ENCODE measurements at regions not wholly inside any gene's neighbourhood (a gene's known extent, or its start where the extent isn't known, plus 50 kb on each side); places are given as distances from the start of the nearest gene placed in this dataset.

DNA sequence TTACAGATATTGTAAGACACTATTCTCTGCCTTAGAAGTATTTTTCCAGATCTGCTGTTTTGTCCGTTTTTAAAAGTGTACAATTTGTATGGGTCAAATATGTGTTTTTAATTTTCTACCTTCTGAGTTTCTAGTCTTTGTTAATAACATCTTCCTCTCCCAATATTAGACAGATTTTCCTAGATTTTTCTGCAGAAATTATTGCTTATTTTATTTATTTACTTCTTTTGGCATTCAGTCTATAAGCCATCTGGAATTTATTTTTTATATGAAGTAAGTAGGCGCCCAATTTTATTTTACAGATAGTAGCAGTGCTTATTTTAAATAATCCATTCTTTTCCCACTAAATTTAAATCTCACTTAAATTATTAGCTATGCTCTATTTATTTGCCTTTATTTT, 103.1 kb upstream of the PLEKHG1 start (continued):
- TF ChIP-seq ELF1 (IDR thresholded peaks at IDR 0.05; ENCODE audit: borderline replicate concordance, low read depth), result no peak
- TF ChIP-seq, protein P1, sequence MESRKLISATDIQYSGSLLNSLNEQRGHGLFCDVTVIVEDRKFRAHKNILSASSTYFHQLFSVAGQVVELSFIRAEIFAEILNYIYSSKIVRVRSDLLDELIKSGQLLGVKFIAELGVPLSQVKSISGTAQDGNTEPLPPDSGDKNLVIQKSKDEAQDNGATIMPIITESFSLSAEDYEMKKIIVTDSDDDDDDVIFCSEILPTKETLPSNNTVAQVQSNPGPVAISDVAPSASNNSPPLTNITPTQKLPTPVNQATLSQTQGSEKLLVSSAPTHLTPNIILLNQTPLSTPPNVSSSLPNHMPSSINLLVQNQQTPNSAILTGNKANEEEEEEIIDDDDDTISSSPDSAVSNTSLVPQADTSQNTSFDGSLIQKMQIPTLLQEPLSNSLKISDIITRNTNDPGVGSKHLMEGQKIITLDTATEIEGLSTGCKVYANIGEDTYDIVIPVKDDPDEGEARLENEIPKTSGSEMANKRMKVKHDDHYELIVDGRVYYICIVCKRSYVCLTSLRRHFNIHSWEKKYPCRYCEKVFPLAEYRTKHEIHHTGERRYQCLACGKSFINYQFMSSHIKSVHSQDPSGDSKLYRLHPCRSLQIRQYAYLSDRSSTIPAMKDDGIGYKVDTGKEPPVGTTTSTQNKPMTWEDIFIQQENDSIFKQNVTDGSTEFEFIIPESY (IDR thresholded peaks at IDR 0.05; ENCODE audit: extremely low read depth, insufficient replicate concordance, low read length), result no peak
- no peak for TF ChIP-seq EGR1 (IDR thresholded peaks at IDR 0.05; ENCODE audit: low read depth)

GRCh38 chr6:150499882-150500312, 99.8 kb upstream of the PLEKHG1 start:
- Histone ChIP-seq H4K20me1 (ENCODE audit: insufficient read depth) (no peaks in the 10 kb centered on the region), H3K27ac (ENCODE audit: low read depth, low read length) (no peak overlapping the region), H3K36me3 (ENCODE audit: control insufficient read depth in 1 of 2, insufficient read depth in 2 of 2, low read length in 2 of 2) (no peaks in the 10 kb centered on the region), H3K27me3 (ENCODE audit: insufficient read depth, low read length) (no peaks in the 10 kb centered on the region), H2AFZ (ENCODE audit: low read depth, low read length, poor library complexity, severe bottlenecking) (no peak overlapping the region), H3K9me2 (ENCODE audit: insufficient read depth) (no peaks in the 10 kb centered on the region), H3K4me3 (replicated peaks in 1 of 2; ENCODE audit: low read depth in 1 of 2, low read length in 2 of 2) (no peak overlapping the region), H3K9ac (ENCODE audit: low read length) (no peak overlapping the region), H3K9me3 (ENCODE audit: control insufficient read depth in 1 of 2, insufficient read depth in 1 of 2, low read depth in 1 of 2, low read length in 2 of 2) (no peaks in the 10 kb centered on the region), H3K79me2 (ENCODE audit: insufficient read depth, low read length) (no peaks in the 10 kb centered on the region), H3K4me2 (ENCODE audit: low read length) (no peak overlapping the region), H3K4me1 (ENCODE audit: control insufficient read depth in 1 of 2, insufficient read depth in 2 of 2, low read length in 2 of 2) (no peaks in the 10 kb centered on the region; a peak in 1 of 4 replicates)
- CTCF ChIA-PET, result no interaction called here
- RAD21 ChIA-PET (ENCODE audit: low non-redundant PET in 1 of 2, low total read pairs in 2 of 2, uncharacterized antibody in 2 of 2, unreplicated experiment in 2 of 2), result no interaction called here
- intact Hi-C loops (cut with micrococcal nuclease), result no loop called here
- ATAC-seq (no peak), DNase-seq (ENCODE audit: low read depth, low spot score) (no peak)
- POLR2A ChIA-PET, result no interaction called here
- no TSS peak for BruUV-seq (replicated peaks)
- TF ChIP-seq ZFX (IDR thresholded peaks at IDR 0.05) (no peak), ZNF274 (IDR thresholded peaks at IDR 0.05; ENCODE audit: low read depth, low read length) (no peak), MAX (IDR thresholded peaks at IDR 0.05) (no peak), YY1 (IDR thresholded peaks at IDR 0.05; ENCODE audit: extremely low read depth, insufficient replicate concordance, low read depth, low read length) (no peak), CEBPB (IDR thresholded peaks at IDR 0.05; ENCODE audit: low read depth) (no peak), POLR2AphosphoS5 (IDR thresholded peaks at IDR 0.05; ENCODE audit: low read depth, low read length) (no peak), POLR2A (IDR thresholded peaks at IDR 0.05; ENCODE audit: borderline replicate concordance, extremely low read depth, insufficient read depth, insufficient read length) (no peak), EGR1 (IDR thresholded peaks at IDR 0.05; ENCODE audit: low read depth) (no peak), REST (IDR thresholded peaks at IDR 0.05; ENCODE audit: low read depth) (no peak), CBX3 (IDR thresholded peaks at IDR 0.05; ENCODE audit: low read depth) (no peak), TCF7L2 (IDR thresholded peaks at IDR 0.05; ENCODE audit: borderline replicate concordance, extremely low read depth, insufficient read depth, insufficient read length) (no peak), SRF (IDR thresholded peaks at IDR 0.05; ENCODE audit: low read depth) (no peak)
- TF ChIP-seq, protein P1 (IDR thresholded peaks at IDR 0.05; ENCODE audit: extremely low read depth, insufficient replicate concordance, low read length), result no peak
- TF ChIP-seq, protein P2, sequence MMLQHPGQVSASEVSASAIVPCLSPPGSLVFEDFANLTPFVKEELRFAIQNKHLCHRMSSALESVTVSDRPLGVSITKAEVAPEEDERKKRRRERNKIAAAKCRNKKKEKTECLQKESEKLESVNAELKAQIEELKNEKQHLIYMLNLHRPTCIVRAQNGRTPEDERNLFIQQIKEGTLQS (IDR thresholded peaks at IDR 0.05), result no peak
